ENCODE measurements at regions not wholly inside any gene's neighbourhood (a gene's known extent, or its start where the extent isn't known, plus 50 kb on each side); places are given as distances from the start of the nearest gene placed in this dataset.

DNA sequence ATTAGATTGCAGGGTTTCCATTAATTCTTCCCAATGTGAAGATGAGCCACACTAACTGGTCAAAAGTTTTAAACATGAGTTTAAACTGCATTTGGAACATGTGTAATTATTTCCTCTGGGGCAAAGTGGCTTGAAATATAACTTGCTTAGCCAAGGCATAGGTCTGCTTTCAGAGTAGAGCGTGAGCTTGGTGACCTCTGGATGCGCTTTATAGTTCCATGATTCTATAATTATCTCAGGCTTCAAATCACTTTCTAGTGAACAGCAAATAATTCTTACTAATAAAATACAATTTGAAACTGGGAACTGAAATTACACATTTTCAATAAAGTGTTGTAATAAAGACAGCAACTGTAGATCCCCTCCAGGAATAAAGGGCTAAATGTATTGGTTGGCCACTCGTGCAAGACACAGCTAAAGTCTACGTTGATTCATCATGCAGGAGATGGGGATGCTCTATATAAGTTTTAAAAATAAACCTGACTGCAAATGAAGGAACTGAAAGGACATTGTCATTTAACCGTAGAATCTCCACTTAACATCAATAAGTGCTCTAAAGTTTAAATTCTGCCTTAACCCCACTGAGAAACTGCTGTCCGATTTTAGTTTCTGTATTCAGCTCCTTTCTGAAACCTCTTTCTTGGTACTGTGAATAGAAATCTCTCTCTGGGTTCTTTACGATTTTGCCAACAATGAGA is 460.0 kb downstream of the PSAT1 start:
- DNase-seq = no peak

- DNase-seq = no peak
Observed at GRCh38 chr9:78763424-78763823, 466.5 kb downstream of the PSAT1 start.

DNA sequence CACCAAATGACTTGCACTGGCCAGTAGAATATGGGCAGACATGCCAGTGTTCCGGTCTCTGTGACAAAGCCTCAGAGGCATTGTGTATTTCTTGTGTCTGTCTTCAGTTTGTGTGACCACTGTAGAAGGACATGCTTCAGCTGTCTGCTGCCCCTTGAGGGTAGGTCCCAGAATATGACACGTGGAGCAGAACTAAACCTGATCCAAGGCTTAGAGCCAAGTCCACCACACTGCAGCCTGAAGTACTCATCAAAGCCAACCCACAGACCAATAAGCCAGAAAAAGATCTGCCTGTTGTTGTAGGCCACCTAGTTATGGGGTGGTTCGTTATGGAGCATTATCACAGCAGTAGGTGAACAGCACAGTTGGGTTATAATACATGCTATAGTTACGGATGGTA is 468.9 kb downstream of the PSAT1 start:
- no peak for DNase-seq

GRCh38 chr9:78767490-78767889 is 470.6 kb downstream of the PSAT1 start:
- no peak for DNase-seq

GRCh38 chr9:78769690-78770089 is 472.8 kb downstream of the PSAT1 start:
- DNase-seq = no peak

- DNase-seq = no peak
Observed at GRCh38 chr9:78775211-78775610, 478.3 kb downstream of the PSAT1 start.

- no peak for DNase-seq
Observed at GRCh38 chr9:78775696-78776295, 478.9 kb downstream of the PSAT1 start.

DNA sequence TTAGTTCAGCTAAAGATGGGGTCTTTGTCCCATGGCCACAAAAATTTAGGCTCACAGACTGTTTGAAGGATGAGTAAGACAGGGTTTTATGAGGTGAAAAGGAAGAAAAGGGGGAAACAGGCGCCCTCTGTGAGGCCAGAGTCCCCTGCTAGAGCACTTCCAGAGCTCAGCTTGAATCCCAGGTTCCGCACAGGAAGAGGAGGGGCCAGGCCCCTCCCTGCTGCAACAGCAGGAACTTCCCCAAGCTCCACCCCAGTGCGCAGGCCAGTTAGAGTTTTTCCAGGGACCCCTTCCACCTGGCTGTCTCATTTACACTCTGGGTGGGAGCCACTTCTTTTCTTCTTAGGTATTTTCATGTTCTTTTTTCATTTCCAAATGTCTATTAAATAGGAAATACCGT is 480.8 kb downstream of the PSAT1 start:
- no peak for DNase-seq

DNA sequence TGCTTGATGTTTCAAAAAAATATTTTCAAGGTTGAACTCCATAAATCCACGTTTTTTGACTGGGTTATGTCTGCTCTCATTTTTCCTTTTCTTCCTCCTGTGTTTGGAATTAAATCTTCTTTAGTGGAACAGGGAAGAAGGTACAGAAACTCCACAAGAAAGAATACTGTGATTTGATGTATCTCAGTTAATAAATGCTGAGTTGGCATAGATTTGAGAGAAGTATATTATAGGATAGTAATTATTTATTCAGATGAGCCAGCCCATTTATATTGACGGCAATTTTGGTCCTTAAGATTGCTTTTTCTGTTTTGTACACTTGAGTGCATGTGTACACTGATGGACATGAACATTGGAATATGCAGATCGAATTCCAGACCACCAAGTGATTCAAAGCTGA is 481.4 kb downstream of the PSAT1 start:
- DNase-seq = no peak

- DNase-seq = no peak
Observed at GRCh38 chr9:78778861-78779374, 482.0 kb downstream of the PSAT1 start.

DNA sequence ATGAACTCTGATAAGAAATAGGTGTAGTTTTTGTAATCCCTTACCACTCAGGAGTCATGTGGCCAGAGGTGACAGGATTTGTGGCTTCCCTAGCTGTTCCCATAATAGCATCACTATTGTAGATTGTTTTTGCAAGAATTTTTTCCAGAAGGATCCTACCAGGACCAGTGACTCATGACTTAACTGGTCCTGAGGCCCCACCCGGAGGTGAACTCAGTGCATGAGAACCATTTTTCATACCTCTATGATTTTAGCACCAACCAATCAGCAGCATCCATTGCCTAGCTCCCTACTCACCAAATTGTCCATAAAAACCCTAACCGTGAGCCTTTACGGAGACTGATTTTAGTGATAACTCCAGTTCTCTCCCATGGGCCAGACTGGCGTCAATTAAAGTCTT is 484.8 kb downstream of the PSAT1 start:
- no peak for DNase-seq

- DNase-seq = no peak
Observed at GRCh38 chr9:78782234-78782633, 485.3 kb downstream of the PSAT1 start.

DNA sequence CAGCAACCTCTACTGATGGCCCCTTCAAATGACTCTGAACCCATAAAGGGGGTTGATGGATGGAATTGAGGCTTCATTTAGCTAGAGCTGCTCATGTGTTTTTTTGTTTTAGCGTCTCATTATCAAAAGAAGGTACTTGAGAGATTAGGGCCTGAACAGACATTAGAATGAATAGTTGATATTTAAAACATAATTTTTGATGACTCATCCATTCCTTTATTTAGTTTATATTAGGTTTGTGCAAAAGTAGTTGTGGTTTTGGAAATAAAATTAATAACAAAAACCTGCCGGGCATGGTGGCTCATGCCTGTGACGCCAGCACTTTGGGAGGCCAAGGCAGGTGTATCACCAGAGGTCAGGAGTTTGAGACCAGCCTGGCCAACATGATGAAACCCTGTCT is 485.9 kb downstream of the PSAT1 start:
- DNase-seq = no peak

DNA sequence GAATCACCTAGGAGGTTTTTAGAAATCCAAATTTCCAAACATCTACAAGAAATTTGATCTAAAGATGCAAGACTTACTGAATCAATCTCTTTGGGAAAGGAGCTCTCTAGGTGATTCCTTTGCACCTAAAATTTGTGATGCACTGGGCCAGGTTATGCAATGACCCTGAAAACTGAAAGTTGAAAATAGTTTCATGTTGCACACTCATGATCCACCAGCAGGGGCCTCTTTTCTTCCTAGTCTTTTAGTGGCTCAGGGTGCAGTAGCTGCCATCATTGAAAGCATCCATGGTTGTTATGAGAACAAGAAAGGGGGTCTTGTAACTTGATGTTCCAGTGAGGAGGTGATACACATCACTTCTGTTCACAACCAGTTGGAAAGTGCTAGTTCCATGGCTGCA is 486.8 kb downstream of the PSAT1 start:
- no peak for DNase-seq

DNA sequence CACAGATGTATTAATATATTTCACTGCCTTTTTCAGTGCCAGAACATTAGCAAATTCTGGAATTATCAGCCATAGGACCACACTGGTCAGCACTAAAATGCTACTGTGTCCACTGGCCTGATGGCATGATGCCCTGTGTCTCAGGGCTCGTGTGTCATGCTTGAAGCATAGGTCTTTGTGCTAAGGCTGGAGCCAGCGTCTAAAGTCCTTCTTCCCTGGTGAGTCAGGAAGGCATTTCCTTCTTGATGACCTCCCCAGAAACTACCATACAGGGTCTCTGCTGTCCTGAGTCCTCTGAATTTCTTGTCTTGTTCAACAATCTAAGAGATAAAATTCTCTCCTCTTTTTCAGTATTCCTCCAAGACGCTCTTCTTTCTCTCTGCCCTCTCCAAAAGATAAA is 489.9 kb downstream of the PSAT1 start:
- no peak for DNase-seq

- DNase-seq = no peak
Observed at GRCh38 chr9:78788101-78788500, 491.2 kb downstream of the PSAT1 start.

GRCh38 chr9:78791779-78792178 is 494.9 kb downstream of the PSAT1 start:
- DNase-seq = no peak

- DNase-seq = no peak
Observed at GRCh38 chr9:78792745-78793144, 495.8 kb downstream of the PSAT1 start.

GRCh38 chr9:78805771-78806170 is 508.8 kb downstream of the PSAT1 start:
- no peak for DNase-seq

DNA sequence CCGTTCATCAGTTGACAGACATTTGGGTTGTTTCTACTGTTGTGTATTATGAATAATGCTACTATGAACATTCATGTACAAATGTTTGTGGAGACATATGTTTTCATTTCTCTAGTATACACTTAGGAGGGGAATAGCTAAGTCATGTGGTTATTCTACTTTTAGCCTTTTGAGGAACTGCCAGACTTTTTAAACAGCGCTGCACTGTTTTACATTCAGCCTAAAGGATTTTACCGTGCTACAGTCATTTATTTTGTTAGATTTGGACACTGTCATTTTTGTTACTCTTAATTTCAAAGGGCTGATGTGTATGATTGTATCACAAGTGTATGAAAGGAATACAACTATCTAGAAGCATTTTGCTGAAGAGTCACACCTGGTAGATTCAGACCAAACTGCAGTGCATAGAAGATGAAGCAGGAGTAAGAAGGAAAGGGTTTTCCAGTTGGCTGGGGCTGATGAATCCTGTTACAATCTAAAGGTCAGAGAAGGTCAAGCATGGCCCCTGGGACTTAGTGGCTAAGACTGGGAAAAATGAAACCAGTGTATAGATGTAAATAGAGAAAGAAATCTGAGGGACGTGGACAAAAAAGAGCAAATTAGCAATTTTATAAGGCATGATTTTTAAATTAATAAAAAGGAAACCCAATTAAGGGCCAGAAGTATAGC is 509.7 kb downstream of the PSAT1 start:
- DNase-seq = no peak

DNA sequence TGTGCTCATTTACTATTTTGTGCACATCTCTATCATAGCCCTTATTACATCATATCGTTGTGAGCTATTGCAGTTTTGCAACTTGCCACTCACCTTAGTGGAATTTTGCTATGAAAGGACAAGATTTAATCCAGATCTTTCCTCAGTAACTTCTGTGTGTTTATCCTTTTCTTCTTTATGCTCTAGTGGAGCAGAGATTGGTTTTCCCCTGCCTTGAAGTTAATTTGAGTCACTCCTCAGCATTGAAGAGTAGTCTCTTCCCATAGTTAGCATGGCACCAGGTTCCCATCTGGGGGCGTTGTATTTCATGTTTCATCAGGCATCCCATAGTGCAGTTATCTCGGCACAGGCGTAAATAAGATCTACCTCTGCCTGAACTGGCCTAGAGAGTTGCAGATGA is 510.4 kb downstream of the PSAT1 start:
- no peak for DNase-seq

- DNase-seq = no peak
Observed at GRCh38 chr9:78808048-78808447, 511.1 kb downstream of the PSAT1 start.

DNA sequence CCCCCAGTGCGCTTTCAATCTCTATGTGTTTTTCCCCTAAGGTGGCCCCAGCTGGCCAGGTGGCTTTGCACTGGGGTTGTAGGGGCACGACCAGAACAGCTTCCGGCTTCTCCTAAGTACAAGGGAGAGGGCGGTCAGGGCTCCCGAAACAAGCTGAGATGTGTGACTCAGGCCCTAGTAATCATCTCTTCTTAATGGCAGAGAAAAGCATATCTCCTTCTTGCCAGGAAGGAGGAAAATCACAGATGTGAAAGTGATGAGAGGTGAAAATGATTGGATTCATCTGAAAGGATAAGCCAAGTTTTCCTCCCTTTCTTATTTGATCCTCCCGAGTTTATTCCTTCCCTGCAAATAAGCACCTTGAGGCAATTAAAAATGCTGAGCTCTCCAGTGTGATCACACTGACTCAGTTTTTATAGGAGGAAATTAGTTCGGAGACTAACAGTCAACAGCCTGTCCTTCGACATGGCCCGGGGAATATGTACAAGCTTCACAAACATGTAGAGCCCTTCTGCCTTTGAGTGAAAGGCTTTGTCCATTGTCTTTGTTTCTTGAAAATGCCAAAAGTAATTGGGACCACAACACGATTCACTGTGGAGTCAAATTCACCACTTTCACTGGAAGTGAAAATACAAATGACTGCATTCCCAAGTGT is 514.8 kb downstream of the PSAT1 start:
- DNase-seq = no peak

DNA sequence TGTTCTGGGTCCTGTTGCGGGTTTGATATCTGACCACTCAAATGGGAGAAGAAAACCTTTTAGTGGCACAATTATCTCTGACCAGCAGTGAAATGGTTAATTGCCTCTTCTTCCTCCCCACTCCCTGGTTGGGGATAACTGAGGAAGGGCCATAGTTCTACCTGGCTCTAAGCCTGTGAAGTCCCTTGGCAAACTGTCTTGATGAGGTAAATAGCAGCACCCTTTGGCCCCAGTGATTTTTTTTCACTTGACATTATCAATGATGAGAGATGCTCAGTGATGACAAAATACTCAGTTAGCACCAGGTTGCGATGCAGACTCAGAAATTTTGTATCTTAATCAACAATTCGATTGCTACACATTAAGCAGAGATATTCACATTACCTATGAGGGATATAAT is 515.7 kb downstream of the PSAT1 start:
- DNase-seq = no peak
